Heart left ventricle (tissue), 13 donors: ENCODE measurements at regions not wholly inside any gene's neighbourhood (a gene's known extent, or its start where the extent isn't known, plus 50 kb on each side); places are given as distances from the start of the nearest gene placed in this dataset.

ENCODE experiments used
- CTCF ChIP-seq, 12 donors: fragments of 200-600 bp; sonication (generic) in 4 of 12; IDR thresholded peaks; one replicate each; pipeline versions ENCODE4 v1.5.0 to v1.8.0; 2018 to 2022; ENCODE audit warnings: antibody characterized with exemption in 12 of 12, mild to moderate bottlenecking in 5 of 12
- POLR2A ChIP-seq, 2 donors: fragments of 450-650 bp; IDR thresholded peaks; one replicate each; pipeline ENCODE4 v1.6.1; 2017; ENCODE audit warnings: antibody characterized with exemption in 2 of 2, mild to moderate bottlenecking in 2 of 2, moderate library complexity in 2 of 2
- donor health status: ischemic (EF 13 %, LVEDD 7.1; RV severe dilation, severe dysfunction).
- donor health status: DM: no; HTN: yes; CAD: no.
- donor health status: DM: no; HTN: no; CAD: no.
- donor health status: ischemic (EF 25% LVEDD 6.9; RV normal size, moderate dysfunction).
- donor health status: ischemic (EF 25% LVEDD 5.7; RV mildly dilated, moderate dysfunction).
- donor health status: ischemic (EF 35%, LVEDD 5.7; RV mildly dilated, moderate dysfunction).
- donor health status: nonischemic (EF 11% LVEDD 7.7; RV severe dilation, severe dysfunction).
- donor health status: DM: yes; HTN: yes; CAD: no.
- donor health status: PGD.
- donor health status: ischemic (EF 29% LVEDD 5.4; RV normal size, mild dysfunction).
- donor health status: nonischemic (EF 23%, LVEDD 6.1; RV moderate dilation, normal function).

GRCh38 chr10:26622891-26623290 lies 74.6 kb upstream of the PDSS1 start:
- TF ChIP-seq POLR2A (IDR thresholded peaks at IDR 0.05) (no peak), CTCF (IDR thresholded peaks at IDR 0.05) (no peak)
